Limb (tissue), 2 donors: ENCODE measurements at regions not wholly inside any gene's neighbourhood (a gene's known extent, or its start where the extent isn't known, plus 50 kb on each side); places are given as distances from the start of the nearest gene placed in this dataset.
"Not testable (repeated sequence)": the region's sequence is repeated elsewhere in the genome, so short reads cannot be mapped to it uniquely, and the experiment has no call there.

Experiments
- DNase-seq, 2 donors: peaks; one replicate each; pipeline ENCODE4 v3.0.0-alpha.2; 2016; ENCODE audit errors: extremely low spot score in 2 of 2

- no peak for DNase-seq
Observed at GRCh38 chr3:27779176-27779575, 57.1 kb upstream of the EOMES start.

DNA sequence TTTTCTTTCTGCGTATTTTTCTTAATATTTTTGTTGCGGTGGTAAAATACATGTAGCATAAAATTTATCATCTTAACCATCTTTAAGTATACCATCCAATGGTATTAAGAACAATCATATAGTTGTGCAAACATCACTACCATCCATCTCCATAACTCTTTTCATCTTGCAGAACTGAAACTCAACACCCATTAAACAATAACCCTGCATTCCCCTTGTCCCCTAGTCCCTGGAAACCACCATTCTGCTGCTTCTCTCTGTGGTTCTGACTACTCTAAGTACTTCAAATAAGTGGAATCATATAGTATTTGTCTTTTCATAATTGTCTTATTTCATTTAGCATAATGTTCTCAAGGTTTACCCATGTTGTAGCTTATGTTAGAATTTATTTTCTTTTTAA, 67.3 kb upstream of the EOMES start:
- DNase-seq, result no peak

GRCh38 chr3:27791956-27792355, 69.8 kb upstream of the EOMES start:
- DNase-seq, result no peak

DNA sequence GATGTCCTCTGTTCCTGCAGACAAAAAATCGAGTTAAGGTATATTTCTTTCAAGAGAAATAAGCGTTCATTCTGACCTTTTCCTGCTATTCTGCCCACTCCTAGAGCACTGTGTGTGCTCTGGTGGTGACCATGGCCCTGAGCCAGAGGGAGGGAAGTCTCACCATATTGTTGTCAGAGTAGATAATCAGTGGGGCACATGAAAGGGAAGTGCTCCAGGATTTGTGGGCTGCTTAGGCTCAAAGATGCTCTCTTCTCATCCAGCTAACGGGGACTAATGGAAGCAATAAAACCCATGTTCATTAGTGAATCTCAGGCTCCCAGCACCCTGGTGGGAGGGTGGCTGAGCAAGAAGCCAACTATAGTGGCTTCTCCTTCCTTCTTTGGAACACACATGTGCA, 70.7 kb upstream of the EOMES start:
- no peak for DNase-seq

- DNase-seq, result no peak
Observed at GRCh38 chr3:27794211-27794610, 72.1 kb upstream of the EOMES start.

GRCh38 chr3:27796365-27796875, 74.3 kb upstream of the EOMES start:
- no peak for DNase-seq

DNA sequence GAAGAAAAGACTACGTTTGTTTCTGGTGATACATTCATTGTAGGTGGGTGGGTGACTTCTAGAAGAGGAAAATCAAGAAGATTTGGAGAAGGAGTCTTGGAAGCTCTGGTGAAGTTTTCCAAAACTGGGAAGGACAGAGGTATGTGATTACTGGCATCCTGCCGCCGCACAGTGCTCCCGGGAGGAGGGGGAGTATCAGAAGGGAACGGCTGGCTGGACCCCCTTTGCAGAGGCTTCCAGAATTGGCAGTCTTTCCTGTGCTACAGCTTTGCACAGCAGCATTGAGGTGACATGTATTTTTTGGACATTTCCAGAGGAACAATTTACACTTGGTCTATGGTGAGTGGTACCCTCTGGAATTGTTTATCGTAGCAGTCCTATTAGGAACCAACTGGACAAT, 75.7 kb upstream of the EOMES start:
- DNase-seq, result no peak

DNA sequence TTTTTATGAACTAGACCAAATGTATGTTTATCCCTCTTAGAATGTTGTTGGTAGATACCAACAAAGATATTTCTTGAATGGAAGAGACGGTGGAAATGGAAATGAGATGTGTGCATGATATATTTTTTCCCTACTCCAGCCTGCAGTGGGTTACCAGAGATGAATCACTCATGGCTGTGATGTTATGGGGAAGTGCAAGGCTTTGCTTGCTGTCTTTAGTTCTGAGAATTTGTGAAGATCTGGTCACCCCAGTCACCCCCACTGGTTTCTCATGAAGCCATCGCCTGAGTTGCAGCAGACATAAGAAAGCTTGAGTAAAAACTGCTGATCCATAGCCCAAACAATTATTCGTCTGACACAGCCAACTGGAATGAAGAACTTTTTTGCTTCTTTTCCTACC, 78.1 kb upstream of the EOMES start:
- no peak for DNase-seq

GRCh38 chr3:27802425-27802824, 80.3 kb upstream of the EOMES start:
- no peak for DNase-seq

- no peak for DNase-seq
Observed at GRCh38 chr3:27802849-27803248, 80.7 kb upstream of the EOMES start.

- no peak for DNase-seq
Observed at GRCh38 chr3:27805282-27805681, 83.2 kb upstream of the EOMES start.

- no peak for DNase-seq
Observed at GRCh38 chr3:27813255-27813654, 91.1 kb upstream of the EOMES start.

DNA sequence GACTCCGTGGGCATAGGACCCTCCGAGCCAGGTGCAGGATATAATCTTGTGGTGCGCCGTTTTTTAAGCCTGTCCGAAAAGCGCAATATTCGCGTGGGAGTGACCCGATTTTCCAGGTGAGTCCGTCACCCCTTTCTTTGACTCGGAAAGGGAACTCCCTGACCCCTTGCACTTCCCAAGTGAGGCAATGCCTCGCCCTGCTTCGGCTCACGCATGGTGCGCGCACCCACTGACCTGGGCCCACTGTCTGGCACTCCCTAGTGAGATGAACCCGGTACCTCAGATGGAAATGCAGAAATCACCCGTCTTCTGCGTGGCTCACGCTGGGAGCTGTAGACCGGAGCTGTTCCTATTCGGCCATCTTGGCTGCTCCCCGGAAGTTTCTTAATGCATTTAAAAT, 99.5 kb upstream of the EOMES start:
- not testable (repeated sequence) for DNase-seq

GRCh38 chr3:27824312-27825200, 102.4 kb upstream of the EOMES start:
- no peak for DNase-seq

GRCh38 chr3:27826448-27826847, 104.3 kb upstream of the EOMES start:
- no peak for DNase-seq

- no peak for DNase-seq
Observed at GRCh38 chr3:27827041-27827440, 104.9 kb upstream of the EOMES start.

GRCh38 chr3:27840807-27841594, 118.9 kb upstream of the EOMES start:
- no peak for DNase-seq

- DNase-seq, result no peak
Observed at GRCh38 chr3:27844052-27844675, 122.0 kb upstream of the EOMES start.

DNA sequence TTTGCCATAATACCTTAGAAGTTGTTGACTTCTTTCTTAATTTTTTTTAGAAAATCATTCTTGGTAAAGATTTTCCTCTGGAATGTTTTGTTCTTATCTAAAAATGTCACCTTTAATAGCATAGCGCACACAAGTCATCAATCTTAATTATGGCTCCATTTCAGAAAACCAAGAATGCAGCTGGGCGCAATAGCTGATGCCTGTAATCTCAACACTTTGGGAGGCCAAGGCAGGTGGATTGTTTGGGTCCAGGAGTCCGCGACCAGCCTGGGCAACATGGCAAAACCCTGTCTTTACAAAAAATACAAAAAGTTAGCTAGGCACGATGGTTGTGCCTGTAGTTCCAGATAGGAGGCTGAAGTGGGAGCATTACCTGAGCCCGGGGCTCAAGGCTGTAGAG, 125.6 kb upstream of the EOMES start:
- no peak for DNase-seq

- no peak for DNase-seq
Observed at GRCh38 chr3:27848826-27849225, 126.7 kb upstream of the EOMES start.

GRCh38 chr3:27859821-27860220, 137.7 kb upstream of the EOMES start:
- DNase-seq, result no peak
